ENCODE measurements at regions not wholly inside any gene's neighbourhood (a gene's known extent, or its start where the extent isn't known, plus 50 kb on each side); places are given as distances from the start of the nearest gene placed in this dataset.

DNA sequence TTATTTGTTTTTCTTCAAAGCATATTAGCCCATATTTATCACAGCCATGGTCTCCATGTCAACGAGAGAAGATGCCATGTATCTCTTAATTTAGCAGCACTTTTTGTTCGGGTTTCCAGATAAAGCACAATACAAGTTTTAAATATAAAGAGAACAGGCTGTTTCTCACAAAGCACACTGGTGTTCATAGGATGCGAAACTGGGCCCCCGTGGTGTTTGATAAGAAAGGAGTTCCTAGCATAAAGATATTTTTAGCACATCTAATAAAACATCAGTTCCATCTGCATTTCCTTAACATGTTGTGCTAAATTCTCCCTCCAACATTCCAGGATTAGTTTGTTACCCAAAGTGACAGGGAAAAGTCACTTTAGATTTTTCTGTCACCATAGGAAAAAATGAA lies 72.4 kb upstream of the EDNRB start:
- no peak overlapping the region for H3K4me2 ChIP-seq
- H3K9me2 ChIP-seq (replicated peaks; ENCODE audit: insufficient read depth) = no peaks in the 10 kb centered on the region
- no peak overlapping the region for H3K27ac ChIP-seq
- H3K27me3 ChIP-seq = no peaks in the 10 kb centered on the region
- no peaks in the 10 kb centered on the region for H3K79me2 ChIP-seq
- H3K4me3 ChIP-seq = no peak overlapping the region
- no peak for DNase-seq (ENCODE audit: low spot score)
- H3K36me3 ChIP-seq (replicated peaks; ENCODE audit: insufficient read depth, low read depth) = no peaks in the 10 kb centered on the region
- no peaks in the 10 kb centered on the region for H3K4me1 ChIP-seq (ENCODE audit: insufficient read depth)
- no peak overlapping the region for H2AFZ ChIP-seq
- WGBS (ENCODE audit: low lambda C conversion rate, missing lambda C conversion rate) = 53% methylated on average over 4 of the region's 4 CpGs
- no peak for TF ChIP-seq EZH2 (IDR thresholded peaks at IDR 0.05; ENCODE audit: borderline replicate concordance)
- TF ChIP-seq, protein P1, sequence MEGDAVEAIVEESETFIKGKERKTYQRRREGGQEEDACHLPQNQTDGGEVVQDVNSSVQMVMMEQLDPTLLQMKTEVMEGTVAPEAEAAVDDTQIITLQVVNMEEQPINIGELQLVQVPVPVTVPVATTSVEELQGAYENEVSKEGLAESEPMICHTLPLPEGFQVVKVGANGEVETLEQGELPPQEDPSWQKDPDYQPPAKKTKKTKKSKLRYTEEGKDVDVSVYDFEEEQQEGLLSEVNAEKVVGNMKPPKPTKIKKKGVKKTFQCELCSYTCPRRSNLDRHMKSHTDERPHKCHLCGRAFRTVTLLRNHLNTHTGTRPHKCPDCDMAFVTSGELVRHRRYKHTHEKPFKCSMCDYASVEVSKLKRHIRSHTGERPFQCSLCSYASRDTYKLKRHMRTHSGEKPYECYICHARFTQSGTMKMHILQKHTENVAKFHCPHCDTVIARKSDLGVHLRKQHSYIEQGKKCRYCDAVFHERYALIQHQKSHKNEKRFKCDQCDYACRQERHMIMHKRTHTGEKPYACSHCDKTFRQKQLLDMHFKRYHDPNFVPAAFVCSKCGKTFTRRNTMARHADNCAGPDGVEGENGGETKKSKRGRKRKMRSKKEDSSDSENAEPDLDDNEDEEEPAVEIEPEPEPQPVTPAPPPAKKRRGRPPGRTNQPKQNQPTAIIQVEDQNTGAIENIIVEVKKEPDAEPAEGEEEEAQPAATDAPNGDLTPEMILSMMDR (IDR thresholded peaks at IDR 0.05; ENCODE audit: poor library complexity) = no peak
- no peak for TF ChIP-seq EZH2phosphoT487 (IDR thresholded peaks at IDR 0.05; ENCODE audit: low read depth, severe bottlenecking, unreplicated experiment)
- H4K20me1 ChIP-seq (ENCODE audit: insufficient read depth, poor library complexity, severe bottlenecking) = no peaks in the 10 kb centered on the region
- H3K9me3 ChIP-seq (ENCODE audit: low read depth) = no peaks in the 10 kb centered on the region

DNA sequence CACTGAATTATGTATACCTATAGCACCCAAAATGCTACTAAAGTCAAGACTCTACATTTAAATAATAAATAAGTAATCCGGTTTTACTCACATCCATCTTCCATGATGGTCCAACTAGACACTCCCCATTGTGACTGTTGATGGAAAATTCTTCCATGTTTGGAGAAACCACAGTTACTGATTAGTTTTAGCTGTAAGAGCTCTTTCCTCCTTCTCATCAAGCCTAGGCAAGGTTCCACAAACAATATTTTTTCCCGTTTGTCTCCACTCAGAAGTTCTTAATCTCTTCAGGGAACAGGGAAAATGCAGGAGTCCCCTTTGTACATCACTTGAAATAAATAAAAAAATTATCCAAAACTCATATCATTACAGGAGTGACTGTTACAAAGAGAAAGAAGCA lies 70.7 kb upstream of the EDNRB start:
- H3K27me3 ChIP-seq = no peaks in the 10 kb centered on the region
- 85% methylated on average over 2 of the region's 2 CpGs for WGBS (ENCODE audit: low lambda C conversion rate, missing lambda C conversion rate)
- H3K27ac ChIP-seq = no peak overlapping the region
- H4K20me1 ChIP-seq (ENCODE audit: insufficient read depth, poor library complexity, severe bottlenecking) = no peaks in the 10 kb centered on the region
- H3K9me2 ChIP-seq (replicated peaks; ENCODE audit: insufficient read depth) = no peaks in the 10 kb centered on the region
- H3K4me2 ChIP-seq = no peak overlapping the region
- H3K9me3 ChIP-seq (ENCODE audit: low read depth) = no peaks in the 10 kb centered on the region
- H3K36me3 ChIP-seq (replicated peaks; ENCODE audit: insufficient read depth, low read depth) = no peaks in the 10 kb centered on the region
- no peak for TF ChIP-seq EZH2phosphoT487 (IDR thresholded peaks at IDR 0.05; ENCODE audit: low read depth, severe bottlenecking, unreplicated experiment)
- no peaks in the 10 kb centered on the region for H3K79me2 ChIP-seq
- DNase-seq (ENCODE audit: low spot score) = no peak
- H2AFZ ChIP-seq = no peak overlapping the region
- no peak overlapping the region for H3K4me3 ChIP-seq
- H3K4me1 ChIP-seq (ENCODE audit: insufficient read depth) = no peaks in the 10 kb centered on the region

DNA sequence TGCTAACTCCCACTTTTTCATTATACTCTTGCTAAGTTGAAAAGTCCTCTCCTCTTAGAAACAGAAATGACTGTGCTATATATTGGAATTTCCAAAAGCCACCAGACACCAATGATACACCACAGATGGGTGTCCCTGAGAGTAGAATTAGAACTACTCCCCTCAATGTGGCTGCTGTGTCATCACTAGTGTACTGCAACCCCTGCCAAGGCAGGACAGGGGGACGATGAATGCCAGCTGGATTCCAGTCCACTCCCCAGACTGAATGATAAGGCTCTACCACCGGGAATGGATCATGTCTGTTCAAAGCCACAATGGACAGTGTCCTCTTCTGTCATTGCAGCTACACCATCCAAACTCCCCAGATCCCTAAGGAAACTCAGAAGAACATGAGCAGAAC lies 69.7 kb upstream of the EDNRB start:
- TF ChIP-seq EZH2phosphoT487 (IDR thresholded peaks at IDR 0.05; ENCODE audit: low read depth, severe bottlenecking, unreplicated experiment) (no peak), EZH2 (IDR thresholded peaks at IDR 0.05; ENCODE audit: borderline replicate concordance) (no peak)
- TF ChIP-seq, protein P1 (IDR thresholded peaks at IDR 0.05; ENCODE audit: poor library complexity) = no peak
- WGBS (ENCODE audit: low lambda C conversion rate, missing lambda C conversion rate) = 75% methylated on average over 2 of the region's 2 CpGs
- DNase-seq (ENCODE audit: low spot score) = no peak
- no peaks in the 10 kb centered on the region for H3K27me3 ChIP-seq
- no peak overlapping the region for H2AFZ ChIP-seq
- H3K9me2 ChIP-seq (replicated peaks; ENCODE audit: insufficient read depth) = no peaks in the 10 kb centered on the region
- H3K4me1 ChIP-seq (ENCODE audit: insufficient read depth) = no peaks in the 10 kb centered on the region
- H3K9me3 ChIP-seq (ENCODE audit: low read depth) = no peaks in the 10 kb centered on the region
- no peak overlapping the region for H3K27ac ChIP-seq
- no peaks in the 10 kb centered on the region for H4K20me1 ChIP-seq (ENCODE audit: insufficient read depth, poor library complexity, severe bottlenecking)
- H3K4me2 ChIP-seq = no peak overlapping the region
- no peaks in the 10 kb centered on the region for H3K36me3 ChIP-seq (replicated peaks; ENCODE audit: insufficient read depth, low read depth)
- H3K79me2 ChIP-seq = no peaks in the 10 kb centered on the region
- no peak overlapping the region for H3K4me3 ChIP-seq

DNA sequence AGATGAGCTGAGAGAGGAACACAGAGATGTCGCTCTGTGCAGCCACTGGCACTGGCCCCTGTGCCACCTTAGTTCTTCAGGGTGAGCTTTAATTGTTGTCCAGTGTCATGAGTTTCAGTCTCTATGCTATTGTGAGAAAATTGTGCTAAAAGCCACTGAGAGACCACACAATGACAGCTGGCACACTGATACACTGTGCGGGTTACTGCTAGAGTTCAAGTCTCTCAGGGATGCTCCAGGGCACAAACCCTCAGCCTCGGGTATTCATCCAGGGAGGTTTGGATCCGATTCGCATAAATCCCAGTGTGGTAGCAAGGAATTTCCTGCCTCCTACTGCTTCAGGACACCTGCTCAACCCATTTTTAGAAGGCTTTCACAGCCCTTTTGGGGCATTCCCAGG lies 68.1 kb upstream of the EDNRB start:
- Histone ChIP-seq H3K36me3 (replicated peaks; ENCODE audit: insufficient read depth, low read depth) (no peaks in the 10 kb centered on the region), H3K4me2 (no peak overlapping the region), H3K9me3 (ENCODE audit: low read depth) (no peaks in the 10 kb centered on the region), H3K9me2 (replicated peaks; ENCODE audit: insufficient read depth) (no peaks in the 10 kb centered on the region), H3K27ac (no peak overlapping the region), H3K79me2 (no peaks in the 10 kb centered on the region), H3K4me3 (no peak overlapping the region), H3K4me1 (ENCODE audit: insufficient read depth) (no peaks in the 10 kb centered on the region), H2AFZ (no peak overlapping the region), H4K20me1 (ENCODE audit: insufficient read depth, poor library complexity, severe bottlenecking) (no peaks in the 10 kb centered on the region), H3K27me3 (no peaks in the 10 kb centered on the region)
- WGBS (ENCODE audit: low lambda C conversion rate, missing lambda C conversion rate) = 90% methylated on average over 5 of the region's 5 CpGs
- DNase-seq (ENCODE audit: low spot score) = no peak
- TF ChIP-seq, protein P1 (IDR thresholded peaks at IDR 0.05; ENCODE audit: poor library complexity) = no peak
- no peak for TF ChIP-seq EZH2phosphoT487 (IDR thresholded peaks at IDR 0.05; ENCODE audit: low read depth, severe bottlenecking, unreplicated experiment)
- TF ChIP-seq EZH2 (IDR thresholded peaks at IDR 0.05; ENCODE audit: borderline replicate concordance) = no peak

Data from hepatocyte (in vitro differentiated cells).